ENCODE measurements at regions not wholly inside any gene's neighbourhood (a gene's known extent, or its start where the extent isn't known, plus 50 kb on each side); places are given as distances from the start of the nearest gene placed in this dataset.

DNA sequence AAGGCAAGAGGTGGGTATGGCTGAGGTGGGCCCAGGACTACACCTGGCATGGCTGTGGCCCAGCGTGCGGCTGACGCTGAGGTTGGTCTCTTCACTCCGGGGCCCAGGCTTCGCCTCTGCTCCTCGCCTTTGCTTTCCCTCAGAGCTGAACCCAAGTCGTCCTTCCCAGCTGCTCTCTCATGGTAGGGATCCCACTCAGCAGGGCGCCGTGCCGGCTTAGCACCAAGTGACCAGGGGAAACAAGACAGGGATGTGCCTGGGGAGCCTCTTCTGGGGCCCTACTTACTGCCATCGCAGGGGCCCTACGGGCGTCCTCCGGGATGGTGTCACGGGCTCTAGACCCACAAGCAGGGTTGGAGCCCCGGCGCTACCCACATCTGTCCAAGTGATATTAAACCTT lies 138.1 kb upstream of the ALKAL2 start:
- no peak overlapping the region for H3K27ac ChIP-seq (ENCODE audit: low read depth in 2 of 2, low read length in 2 of 2)
- H3K36me3 ChIP-seq (ENCODE audit: control insufficient read depth in 2 of 3, insufficient read depth in 3 of 3, low read length in 3 of 3), result no peaks in the 10 kb centered on the region
- no peaks in the 10 kb centered on the region for H3K27me3 ChIP-seq (ENCODE audit: control insufficient read depth, insufficient read depth, low read length)
- TF ChIP-seq, protein P1, sequence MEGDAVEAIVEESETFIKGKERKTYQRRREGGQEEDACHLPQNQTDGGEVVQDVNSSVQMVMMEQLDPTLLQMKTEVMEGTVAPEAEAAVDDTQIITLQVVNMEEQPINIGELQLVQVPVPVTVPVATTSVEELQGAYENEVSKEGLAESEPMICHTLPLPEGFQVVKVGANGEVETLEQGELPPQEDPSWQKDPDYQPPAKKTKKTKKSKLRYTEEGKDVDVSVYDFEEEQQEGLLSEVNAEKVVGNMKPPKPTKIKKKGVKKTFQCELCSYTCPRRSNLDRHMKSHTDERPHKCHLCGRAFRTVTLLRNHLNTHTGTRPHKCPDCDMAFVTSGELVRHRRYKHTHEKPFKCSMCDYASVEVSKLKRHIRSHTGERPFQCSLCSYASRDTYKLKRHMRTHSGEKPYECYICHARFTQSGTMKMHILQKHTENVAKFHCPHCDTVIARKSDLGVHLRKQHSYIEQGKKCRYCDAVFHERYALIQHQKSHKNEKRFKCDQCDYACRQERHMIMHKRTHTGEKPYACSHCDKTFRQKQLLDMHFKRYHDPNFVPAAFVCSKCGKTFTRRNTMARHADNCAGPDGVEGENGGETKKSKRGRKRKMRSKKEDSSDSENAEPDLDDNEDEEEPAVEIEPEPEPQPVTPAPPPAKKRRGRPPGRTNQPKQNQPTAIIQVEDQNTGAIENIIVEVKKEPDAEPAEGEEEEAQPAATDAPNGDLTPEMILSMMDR (IDR thresholded peaks at IDR 0.05; ENCODE audit: borderline replicate concordance, extremely low read depth, insufficient read depth), result no peak
- H3K4me3 ChIP-seq (ENCODE audit: low read length in 3 of 3), result no peak overlapping the region
- no peaks in the 10 kb centered on the region for H3K9me3 ChIP-seq (ENCODE audit: control insufficient read depth in 2 of 3, insufficient read depth in 1 of 3, low read length in 3 of 3)
- no peaks in the 10 kb centered on the region for H3K4me1 ChIP-seq (ENCODE audit: control insufficient read depth in 2 of 3, insufficient read depth in 2 of 3, low read depth in 1 of 3, low read length in 3 of 3)
- FAIRE-seq (no peak), DNase-seq (no peak)
- intact Hi-C loops (cut with DNase I), result no loop called here
- H3K9ac ChIP-seq (ENCODE audit: low read length in 3 of 3), result no peak overlapping the region

DNA sequence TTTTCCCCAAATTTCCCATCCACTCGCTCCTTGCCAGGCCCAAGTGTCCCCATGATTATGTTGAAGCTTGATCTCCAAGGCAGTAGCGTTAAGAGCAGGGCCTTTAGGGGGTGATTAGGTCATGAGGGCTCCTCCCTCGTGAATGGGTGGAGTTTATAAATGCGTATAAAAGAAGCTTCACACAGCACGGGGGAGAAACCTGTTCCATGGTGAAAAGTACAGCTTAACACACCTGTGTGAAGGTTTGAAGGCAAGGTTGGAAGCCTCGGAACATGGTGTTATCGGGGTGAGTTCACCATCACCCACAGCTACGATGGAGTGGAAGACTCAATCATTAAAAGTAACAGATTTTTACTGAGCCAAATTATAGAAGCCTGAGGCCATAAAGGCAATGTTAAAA lies 137.4 kb upstream of the ALKAL2 start:
- TF ChIP-seq, protein P1 (IDR thresholded peaks at IDR 0.05; ENCODE audit: borderline replicate concordance, extremely low read depth, insufficient read depth), result no peak
- Histone ChIP-seq H3K36me3 (ENCODE audit: control insufficient read depth in 2 of 3, insufficient read depth in 3 of 3, low read length in 3 of 3) (no peaks in the 10 kb centered on the region), H3K4me1 (ENCODE audit: control insufficient read depth in 2 of 3, insufficient read depth in 2 of 3, low read depth in 1 of 3, low read length in 3 of 3) (no peaks in the 10 kb centered on the region), H3K9me3 (ENCODE audit: control insufficient read depth in 2 of 3, insufficient read depth in 1 of 3, low read length in 3 of 3) (no peaks in the 10 kb centered on the region), H3K9ac (ENCODE audit: low read length in 3 of 3) (no peak overlapping the region), H3K27me3 (ENCODE audit: control insufficient read depth, insufficient read depth, low read length) (no peaks in the 10 kb centered on the region), H3K27ac (ENCODE audit: low read depth in 2 of 2, low read length in 2 of 2) (no peak overlapping the region), H3K4me3 (ENCODE audit: low read length in 3 of 3) (no peak overlapping the region)
- intact Hi-C loops (cut with DNase I), result no loop called here
- FAIRE-seq (no peak), DNase-seq (no peak)

DNA sequence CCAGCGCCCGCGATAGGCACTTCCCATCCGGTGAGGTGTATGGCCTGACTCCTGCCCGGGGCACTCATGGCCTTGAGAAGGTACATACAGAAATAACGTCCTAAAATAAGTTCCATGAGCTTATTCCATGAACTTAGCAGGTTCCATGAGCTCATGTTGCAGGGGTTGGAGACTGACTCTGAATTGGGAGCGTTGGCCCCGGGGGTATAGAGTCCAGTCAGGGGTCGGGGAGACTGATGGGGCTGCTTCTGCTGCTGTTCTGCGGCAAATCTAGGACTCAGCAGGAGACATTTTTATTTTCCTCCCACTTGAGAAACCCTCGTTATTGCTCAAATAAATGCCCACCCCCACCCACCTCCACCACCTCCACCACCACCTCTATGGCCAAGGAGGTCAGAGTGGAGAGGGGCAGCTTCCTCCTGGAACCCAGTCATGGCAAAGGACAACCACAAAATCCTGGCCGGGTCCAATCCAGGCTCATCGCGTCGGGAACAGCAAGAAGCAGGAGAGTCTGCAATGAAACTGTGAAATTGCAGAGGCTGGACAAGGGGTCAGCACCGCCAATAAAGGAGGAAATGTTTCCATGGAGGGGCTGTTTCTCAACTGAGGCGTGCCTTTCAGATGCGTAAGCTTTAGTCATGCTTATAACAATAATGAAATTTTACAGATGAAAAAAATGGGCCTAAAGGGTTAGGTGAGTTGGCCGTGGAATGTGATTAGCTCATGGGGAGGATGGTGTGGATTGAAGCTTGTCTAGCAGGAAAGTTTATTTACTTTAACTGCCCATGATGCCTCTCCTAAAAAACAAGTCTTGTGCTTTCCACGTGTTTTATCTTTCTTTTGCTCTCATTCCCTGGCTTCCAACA lies 136.6 kb upstream of the ALKAL2 start:
- no peak for FAIRE-seq
- intact Hi-C loops (cut with DNase I), result no loop called here
- TF ChIP-seq, protein P1 (IDR thresholded peaks at IDR 0.05; ENCODE audit: borderline replicate concordance, extremely low read depth, insufficient read depth), result no peak
- no peaks in the 10 kb centered on the region for H3K27me3 ChIP-seq (ENCODE audit: control insufficient read depth, insufficient read depth, low read length)
- H3K36me3 ChIP-seq (ENCODE audit: control insufficient read depth in 2 of 3, insufficient read depth in 3 of 3, low read length in 3 of 3), result no peaks in the 10 kb centered on the region
- H3K4me3 ChIP-seq (ENCODE audit: low read length in 3 of 3), result no peak overlapping the region
- H3K4me1 ChIP-seq (ENCODE audit: control insufficient read depth in 2 of 3, insufficient read depth in 2 of 3, low read depth in 1 of 3, low read length in 3 of 3), result no peaks in the 10 kb centered on the region
- no peak overlapping the region for H3K9ac ChIP-seq (ENCODE audit: low read length in 3 of 3)
- no peak overlapping the region for H3K27ac ChIP-seq (ENCODE audit: low read depth in 2 of 2, low read length in 2 of 2)
- no peak for DNase-seq
- no peaks in the 10 kb centered on the region for H3K9me3 ChIP-seq (ENCODE audit: control insufficient read depth in 2 of 3, insufficient read depth in 1 of 3, low read length in 3 of 3)
